ENCODE measurements at regions not wholly inside any gene's neighbourhood (a gene's known extent, or its start where the extent isn't known, plus 50 kb on each side); places are given as distances from the start of the nearest gene placed in this dataset.

DNA sequence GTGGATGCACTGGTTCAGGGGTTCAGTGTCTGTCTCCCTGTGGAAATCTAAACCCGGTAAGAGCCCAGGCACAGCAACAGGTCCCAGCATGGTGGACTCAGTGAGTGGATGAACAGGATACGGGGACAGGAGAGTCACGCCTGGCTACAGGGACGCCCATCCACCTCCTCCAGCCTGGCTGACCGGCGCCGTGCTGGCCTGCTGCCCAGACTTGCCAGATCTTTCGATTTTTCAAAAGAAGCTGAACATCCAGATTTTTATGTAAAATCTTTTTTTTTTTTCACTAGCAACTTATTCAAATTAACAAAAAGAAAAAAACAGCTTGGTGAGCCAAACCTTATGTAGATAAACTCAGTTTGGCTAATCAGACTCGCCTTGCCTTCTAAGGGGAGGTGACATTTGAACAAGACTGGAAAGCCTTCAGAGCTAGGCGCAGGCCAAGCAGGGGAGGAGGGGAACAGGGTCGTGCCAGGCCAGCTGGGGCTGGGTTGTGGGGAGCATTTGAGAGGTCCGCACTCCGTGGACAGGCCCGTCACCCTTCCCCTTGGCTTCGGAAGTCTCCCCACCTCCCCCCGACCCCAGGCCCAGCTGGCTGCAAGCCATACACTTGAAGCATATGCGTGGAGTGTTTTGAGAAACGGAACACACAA, 87.8 kb upstream of the NCOR2 start:
- Histone ChIP-seq H3K4me1 (peaks cover 6% of the 10 kb centered on the region), H3K79me2 (no peaks in the 10 kb centered on the region), H3K9me3 (ENCODE audit: control insufficient read depth, low read length) (no peaks in the 10 kb centered on the region), H3K27ac (peak overlapping the region; percentile 51), H3K36me3 (ENCODE audit: control insufficient read depth, insufficient read depth, low read length) (no peaks in the 10 kb centered on the region), H3K9ac (no peak overlapping the region), H3K27me3 (ENCODE audit: control insufficient read depth, insufficient read depth, low read length) (no peaks in the 10 kb centered on the region), H2AFZ (peak overlapping the region; percentile 61), H3K4me3 (ENCODE audit: low read depth, low read length) (peak overlapping the region; percentile 17), H3K4me2 (ENCODE audit: low read length) (peak overlapping the region; percentile 50)
- TF ChIP-seq, protein P1, sequence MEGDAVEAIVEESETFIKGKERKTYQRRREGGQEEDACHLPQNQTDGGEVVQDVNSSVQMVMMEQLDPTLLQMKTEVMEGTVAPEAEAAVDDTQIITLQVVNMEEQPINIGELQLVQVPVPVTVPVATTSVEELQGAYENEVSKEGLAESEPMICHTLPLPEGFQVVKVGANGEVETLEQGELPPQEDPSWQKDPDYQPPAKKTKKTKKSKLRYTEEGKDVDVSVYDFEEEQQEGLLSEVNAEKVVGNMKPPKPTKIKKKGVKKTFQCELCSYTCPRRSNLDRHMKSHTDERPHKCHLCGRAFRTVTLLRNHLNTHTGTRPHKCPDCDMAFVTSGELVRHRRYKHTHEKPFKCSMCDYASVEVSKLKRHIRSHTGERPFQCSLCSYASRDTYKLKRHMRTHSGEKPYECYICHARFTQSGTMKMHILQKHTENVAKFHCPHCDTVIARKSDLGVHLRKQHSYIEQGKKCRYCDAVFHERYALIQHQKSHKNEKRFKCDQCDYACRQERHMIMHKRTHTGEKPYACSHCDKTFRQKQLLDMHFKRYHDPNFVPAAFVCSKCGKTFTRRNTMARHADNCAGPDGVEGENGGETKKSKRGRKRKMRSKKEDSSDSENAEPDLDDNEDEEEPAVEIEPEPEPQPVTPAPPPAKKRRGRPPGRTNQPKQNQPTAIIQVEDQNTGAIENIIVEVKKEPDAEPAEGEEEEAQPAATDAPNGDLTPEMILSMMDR (IDR thresholded peaks at IDR 0.05): no peak

GRCh38 chr12:124654666-124655047, 87.2 kb upstream of the NCOR2 start:
- Histone ChIP-seq H3K9me3 (ENCODE audit: control insufficient read depth, low read length) (no peaks in the 10 kb centered on the region), H3K36me3 (ENCODE audit: control insufficient read depth, insufficient read depth, low read length) (no peaks in the 10 kb centered on the region), H3K27me3 (ENCODE audit: control insufficient read depth, insufficient read depth, low read length) (no peaks in the 10 kb centered on the region), H3K79me2 (no peaks in the 10 kb centered on the region), H3K4me2 (ENCODE audit: low read length) (peak overlapping the region; percentile 50), H3K4me3 (ENCODE audit: low read depth, low read length) (peak overlapping the region; percentile 17), H3K4me1 (peaks cover 6% of the 10 kb centered on the region), H3K27ac (peak overlapping the region; percentile 16), H3K9ac (no peak overlapping the region), H2AFZ (peak overlapping the region; percentile 10)
- TF ChIP-seq, protein P1 (IDR thresholded peaks at IDR 0.05): no peak

DNA sequence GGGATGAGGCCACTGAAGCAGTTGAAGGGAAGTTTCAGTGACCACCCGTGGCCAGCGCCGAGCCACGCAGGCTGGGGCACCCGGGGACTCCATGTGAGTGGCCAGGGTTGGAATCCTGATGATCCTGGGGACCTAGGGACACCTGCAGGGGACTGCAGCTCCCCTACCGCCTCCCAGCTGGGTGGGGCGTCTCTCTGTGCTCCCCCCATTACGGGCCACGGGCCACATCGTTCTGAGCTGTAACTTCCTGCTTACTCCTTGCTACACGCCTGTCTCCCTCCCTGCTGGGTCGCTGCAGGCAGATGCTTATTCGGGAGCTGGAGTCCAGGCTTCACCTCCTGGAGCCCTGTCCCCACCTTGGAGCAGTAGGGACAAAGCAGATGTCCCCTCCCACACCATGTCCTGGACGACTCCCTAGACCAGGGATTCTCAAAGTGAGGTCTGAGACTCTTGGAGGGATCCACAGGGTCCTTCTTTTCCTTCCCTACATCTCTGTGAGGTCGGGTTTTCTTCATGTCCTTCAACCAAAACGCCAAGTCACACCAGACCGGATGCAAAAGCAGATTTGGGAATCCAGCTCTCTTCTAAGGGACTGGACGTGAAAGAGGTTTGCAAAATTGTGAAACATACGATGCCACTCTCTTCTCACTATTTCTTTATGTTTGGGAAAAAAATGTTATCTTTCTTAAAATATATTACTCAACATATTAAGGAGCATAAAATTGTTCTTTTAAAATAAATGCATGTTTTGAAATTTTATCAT, 85.9 kb upstream of the NCOR2 start:
- no peaks in the 10 kb centered on the region for H3K79me2 ChIP-seq
- H3K9me3 ChIP-seq (ENCODE audit: control insufficient read depth, low read length): no peaks in the 10 kb centered on the region
- H3K36me3 ChIP-seq (ENCODE audit: control insufficient read depth, insufficient read depth, low read length): no peaks in the 10 kb centered on the region
- TF ChIP-seq, protein P1 (IDR thresholded peaks at IDR 0.05): no peak
- H3K9ac ChIP-seq: no peak overlapping the region
- no peak overlapping the region for H3K27ac ChIP-seq
- no peak overlapping the region for H2AFZ ChIP-seq
- H3K4me3 ChIP-seq (ENCODE audit: low read depth, low read length): no peak overlapping the region
- H3K4me1 ChIP-seq: peaks cover 6% of the 10 kb centered on the region
- no peak overlapping the region for H3K4me2 ChIP-seq (ENCODE audit: low read length)
- no peaks in the 10 kb centered on the region for H3K27me3 ChIP-seq (ENCODE audit: control insufficient read depth, insufficient read depth, low read length)

- peaks cover 6% of the 10 kb centered on the region for H3K4me1 ChIP-seq
- no peaks in the 10 kb centered on the region for H3K27me3 ChIP-seq (ENCODE audit: control insufficient read depth, insufficient read depth, low read length)
- H3K9ac ChIP-seq: no peak overlapping the region
- H3K4me2 ChIP-seq (ENCODE audit: low read length): no peak overlapping the region
- no peak overlapping the region for H3K4me3 ChIP-seq (ENCODE audit: low read depth, low read length)
- H3K36me3 ChIP-seq (ENCODE audit: control insufficient read depth, insufficient read depth, low read length): no peaks in the 10 kb centered on the region
- H2AFZ ChIP-seq: no peak overlapping the region
- no peaks in the 10 kb centered on the region for H3K9me3 ChIP-seq (ENCODE audit: control insufficient read depth, low read length)
- H3K27ac ChIP-seq: no peak overlapping the region
- no peaks in the 10 kb centered on the region for H3K79me2 ChIP-seq
- TF ChIP-seq, protein P1 (IDR thresholded peaks at IDR 0.05): no peak
Measured at GRCh38 chr12:124652661-124653060, 85.2 kb upstream of the NCOR2 start.
